Stimulated activated CD4-positive, alpha-beta T cell treated with anti-CD3 and anti-CD28 coated beads, Interleukin-4, amount 100 ng/mL, for 4 hours (primary cell): ENCODE measurements at regions not wholly inside any gene's neighbourhood (a gene's known extent, or its start where the extent isn't known, plus 50 kb on each side); places are given as distances from the start of the nearest gene placed in this dataset.

Source experiments
- DNase-seq, 2 experiments: peaks; one replicate each; pipeline ENCODE4 v3.0.0-alpha.2; 2020

DNA sequence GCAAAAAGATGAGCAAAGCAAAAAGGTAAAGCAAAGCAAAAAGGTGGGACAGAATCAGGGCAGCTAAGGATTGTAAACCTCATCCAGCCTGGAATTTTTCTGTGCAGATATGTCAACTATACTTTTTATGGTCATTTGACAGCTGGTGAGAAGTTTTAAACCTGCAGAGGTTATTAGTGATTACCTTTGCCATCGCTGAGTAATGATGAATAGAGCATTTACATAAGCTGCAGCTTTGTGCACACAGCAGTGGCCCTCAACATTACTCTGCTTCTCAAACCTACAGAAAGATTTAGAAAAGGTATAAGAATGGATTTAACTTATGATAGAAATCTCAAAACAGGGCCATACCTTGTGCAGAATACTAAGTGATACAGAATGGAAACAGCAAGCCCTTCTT is 54.5 kb upstream of the C4orf54 start:
- DNase-seq = no peak

DNA sequence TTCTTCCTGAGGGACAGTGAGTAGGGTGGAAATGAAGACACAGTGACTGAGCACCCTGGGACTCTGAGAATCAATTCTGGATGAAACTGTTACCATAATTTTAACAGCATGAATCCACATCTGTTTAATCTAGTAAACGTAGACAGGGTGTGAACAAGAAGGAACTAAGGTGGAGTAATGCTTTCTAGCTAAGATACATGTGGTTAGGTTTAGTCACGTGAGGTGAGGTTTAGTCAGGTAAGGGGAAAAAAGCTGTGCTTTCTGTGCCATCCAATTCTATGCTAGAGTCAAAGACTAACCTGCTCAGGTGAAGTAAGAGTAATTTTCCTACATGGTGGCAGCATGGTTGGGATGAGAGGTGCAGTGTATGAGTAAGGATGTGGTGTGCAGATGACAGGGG is 54.0 kb upstream of the C4orf54 start:
- no peak for DNase-seq

DNA sequence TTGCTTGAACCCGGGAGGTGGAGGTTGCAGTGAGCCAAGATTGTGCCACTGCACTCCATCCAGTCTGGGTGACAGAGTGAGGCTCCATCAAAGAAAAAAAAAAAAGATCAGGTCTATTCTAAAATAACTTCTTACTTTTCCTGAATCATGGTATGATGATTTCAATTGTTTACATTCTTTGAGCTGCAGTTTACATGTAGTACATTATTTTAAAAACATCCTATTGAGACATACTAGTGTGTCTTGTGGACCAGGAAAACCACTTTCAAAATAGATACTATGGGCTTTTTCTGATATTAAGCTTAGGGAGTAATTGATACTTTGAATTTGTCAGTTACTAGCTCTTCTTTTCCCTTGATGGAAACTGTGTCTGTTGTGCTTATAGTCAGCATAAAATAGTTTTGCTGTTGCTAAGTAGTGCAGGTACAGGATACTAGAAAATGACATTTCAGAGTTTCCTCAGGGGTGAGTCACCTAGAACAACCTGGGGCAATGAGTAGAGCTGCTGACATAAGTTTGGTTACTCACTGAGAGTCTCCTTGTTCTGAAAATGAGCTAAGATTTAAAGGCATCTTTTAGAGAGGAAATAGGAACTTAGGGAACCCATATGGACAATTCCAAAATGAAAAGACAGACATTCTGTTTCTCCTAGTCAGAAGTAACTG is 53.2 kb upstream of the C4orf54 start:
- no peak for DNase-seq

DNA sequence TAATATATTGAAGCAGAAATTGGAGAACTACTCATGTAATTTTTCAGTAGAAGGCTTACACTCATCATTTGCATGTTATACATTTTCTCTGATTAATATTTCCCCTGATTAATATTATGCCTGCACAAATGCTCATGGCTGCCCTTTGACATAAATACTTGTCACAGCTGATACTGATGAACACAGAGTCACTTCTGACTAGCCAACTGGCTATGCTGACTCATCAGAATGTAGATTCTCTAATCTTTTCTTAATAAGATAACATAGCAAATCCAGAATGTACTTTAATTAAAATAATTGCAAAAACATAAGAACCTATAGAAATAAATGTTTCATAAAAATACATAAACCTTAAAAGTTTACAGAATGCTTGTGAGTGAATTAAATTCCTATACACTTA is 52.4 kb upstream of the C4orf54 start:
- no peak for DNase-seq

DNA sequence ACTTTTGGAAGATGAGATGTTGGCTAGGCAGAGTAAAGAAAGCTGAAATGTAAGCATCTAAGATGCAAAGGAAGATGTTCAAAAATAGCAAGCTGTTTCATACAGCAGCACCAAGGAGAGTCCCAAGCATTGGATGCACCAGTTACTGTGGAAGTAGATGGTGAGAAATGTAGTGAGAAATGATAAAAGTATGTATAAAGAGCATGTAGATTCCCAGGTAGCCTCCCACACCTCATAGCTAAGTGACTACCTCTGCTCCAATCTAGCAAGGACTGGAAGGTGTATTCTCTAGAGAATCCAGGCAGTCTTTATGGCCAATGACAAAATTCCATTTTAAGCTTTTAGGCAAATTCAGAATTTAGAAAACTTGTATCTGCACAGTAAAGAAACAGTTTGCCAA is 50.9 kb upstream of the C4orf54 start:
- DNase-seq = no peak
